ENCODE measurements at regions not wholly inside any gene's neighbourhood (a gene's known extent, or its start where the extent isn't known, plus 50 kb on each side); places are given as distances from the start of the nearest gene placed in this dataset.
"Not testable (repeated sequence)": the region's sequence is repeated elsewhere in the genome, so short reads cannot be mapped to it uniquely, and the experiment has no call there.

GRCh38 chrX:97854086-97854485, 970.4 kb downstream of the RPA4 start:
- peak in 8 of 56 donors; percentile 0 to 7 (median 1) for DNase-seq

GRCh38 chrX:97858592-97858991, 974.9 kb downstream of the RPA4 start:
- DNase-seq = no peak

GRCh38 chrX:97860226-97860625, 976.5 kb downstream of the RPA4 start:
- DNase-seq = peak in 8 of 56 donors; percentile 0 to 16 (median 10)

DNA sequence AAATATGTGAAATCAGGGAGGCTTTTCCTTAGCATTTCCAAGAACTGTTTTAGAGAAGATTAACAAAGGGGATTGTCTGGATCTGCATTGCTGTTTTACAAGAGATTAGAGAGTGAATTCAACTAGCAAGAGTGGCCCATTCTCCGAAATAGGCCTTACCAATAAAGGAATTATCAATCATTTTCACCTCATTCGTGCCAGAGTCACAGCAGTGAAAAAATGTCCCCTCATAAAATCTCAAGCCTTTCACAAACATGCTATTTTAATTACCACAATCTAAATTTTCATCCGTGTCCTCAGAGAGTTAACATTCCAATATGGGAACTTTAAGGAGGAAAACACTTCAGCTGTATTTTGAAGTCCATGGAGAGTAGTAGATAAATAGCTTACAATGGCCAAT, 979.6 kb downstream of the RPA4 start:
- DNase-seq = no peak

DNA sequence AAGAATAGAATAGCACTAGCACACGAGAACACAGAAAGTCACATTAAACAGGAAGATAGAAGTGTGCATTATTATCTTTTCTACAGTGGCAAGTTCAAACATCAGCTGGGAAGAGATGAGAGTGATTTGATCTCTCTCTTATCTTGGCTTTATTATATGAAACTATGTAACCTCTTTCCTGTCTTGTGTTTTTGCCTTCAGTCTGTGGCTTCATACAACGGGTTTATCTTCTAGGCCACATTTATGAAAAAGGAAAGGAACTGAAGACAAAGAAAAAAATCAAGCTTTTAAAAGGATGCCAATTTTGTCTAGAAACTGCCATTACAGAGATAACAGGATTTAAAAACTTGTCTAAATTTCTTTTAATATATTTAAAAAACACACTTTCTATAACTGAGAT, 983.6 kb downstream of the RPA4 start:
- DNase-seq = no peak

- no peak for DNase-seq
These were observed 993.1 kb downstream of the RPA4 start for GRCh38 chrX:97876697-97877407.

DNA sequence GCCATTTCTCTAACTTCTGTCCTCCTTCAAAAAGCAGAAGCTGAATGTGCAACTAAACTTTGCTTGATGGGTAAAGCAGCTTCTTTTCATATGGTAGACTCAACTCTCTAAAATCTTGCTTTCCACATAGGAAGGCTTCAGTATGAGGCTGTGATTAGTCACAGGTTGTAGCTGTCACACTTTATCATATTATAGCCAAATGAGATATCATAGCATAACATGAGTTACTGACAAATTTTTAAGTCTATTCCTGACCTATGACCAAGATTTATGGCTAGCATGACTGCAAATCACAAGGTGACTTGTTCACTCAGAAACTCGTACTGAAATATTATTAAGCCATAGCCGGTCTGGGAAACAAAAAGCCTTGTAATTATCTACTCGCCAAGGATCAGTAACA, 998.6 kb downstream of the RPA4 start:
- DNase-seq = no peak

DNA sequence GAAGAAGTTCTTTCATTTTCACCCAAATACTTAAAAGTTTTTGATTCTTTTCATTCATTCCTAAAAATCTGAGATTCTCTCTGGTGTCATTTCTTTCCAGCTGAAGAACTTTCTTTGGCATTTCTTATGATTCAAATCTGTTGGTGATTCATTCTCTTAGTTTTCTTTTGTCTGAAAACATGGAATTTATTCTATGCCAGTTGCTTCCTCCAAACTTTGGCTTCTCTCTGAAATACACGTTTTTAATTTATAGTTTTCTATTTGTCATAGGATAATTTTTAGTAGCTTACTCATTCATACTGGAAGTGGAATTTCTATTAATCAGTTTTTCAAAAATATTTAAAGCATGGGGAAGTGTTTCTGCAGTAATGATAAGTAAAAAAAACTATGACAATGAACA, 1012.0 kb downstream of the RPA4 start:
- no peak for DNase-seq

- DNase-seq = no peak
These were observed 1014.3 kb downstream of the RPA4 start for GRCh38 chrX:97897998-97898397.

DNA sequence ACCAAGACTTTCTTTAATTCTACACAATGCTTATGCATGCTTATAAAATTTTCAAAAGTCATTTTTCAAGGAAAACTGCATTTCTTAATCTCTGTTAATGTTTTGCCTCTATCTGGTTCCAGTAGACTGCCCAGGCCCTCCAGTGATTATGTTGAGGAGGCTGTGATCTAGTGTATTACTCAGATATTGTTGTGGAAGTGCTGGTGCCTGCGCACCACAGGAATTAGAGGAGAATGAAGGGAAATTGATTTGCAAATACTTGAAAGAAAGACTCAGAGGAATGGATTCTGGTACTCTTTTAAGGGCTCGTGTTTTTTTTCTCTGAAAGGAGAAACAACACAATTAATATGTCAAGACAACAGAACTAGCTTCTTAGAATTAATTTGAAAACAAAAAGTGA, 1015.1 kb downstream of the RPA4 start:
- no peak for DNase-seq

- no peak for DNase-seq
These were observed 1024.1 kb downstream of the RPA4 start for GRCh38 chrX:97907791-97908190.

DNA sequence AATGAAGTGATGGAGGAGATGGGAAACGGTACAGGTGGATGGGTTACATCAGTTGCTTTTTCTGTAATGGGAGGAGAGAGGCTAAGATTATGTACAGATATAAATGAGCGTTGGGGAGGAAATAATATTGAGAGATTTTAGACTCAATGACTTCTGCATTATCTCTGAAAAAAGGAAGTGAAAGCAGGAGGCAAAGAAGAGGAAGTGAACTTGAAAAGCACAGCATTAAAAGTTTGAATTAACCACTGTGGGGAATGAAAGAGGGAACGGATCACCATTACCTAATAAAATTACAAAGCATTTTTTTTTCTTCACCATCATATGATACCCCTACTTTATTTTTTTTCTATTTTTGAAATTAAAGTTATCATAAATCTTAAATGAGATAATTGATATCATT, 1025.5 kb downstream of the RPA4 start:
- DNase-seq = no peak

DNA sequence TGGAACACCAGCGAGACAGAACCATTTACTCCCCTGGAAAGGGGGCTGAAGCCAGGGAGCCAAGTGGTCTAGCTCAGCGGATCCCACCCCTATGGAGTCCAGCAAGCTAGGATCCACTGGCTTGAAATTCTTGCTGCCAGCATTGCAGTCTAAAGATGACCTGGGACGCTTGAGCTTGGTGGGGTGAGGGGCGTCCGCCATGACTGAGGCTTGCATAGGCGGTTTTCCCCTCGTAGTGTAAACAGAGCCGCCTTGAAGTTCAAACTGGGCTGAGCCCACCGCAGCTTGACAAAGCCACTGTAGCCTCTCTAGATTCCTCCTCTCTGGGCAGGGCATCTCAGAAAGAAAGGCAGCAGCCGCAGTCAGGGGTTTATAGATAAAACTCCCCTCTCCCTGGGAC, 1031.7 kb downstream of the RPA4 start:
- not testable (repeated sequence) for DNase-seq

DNA sequence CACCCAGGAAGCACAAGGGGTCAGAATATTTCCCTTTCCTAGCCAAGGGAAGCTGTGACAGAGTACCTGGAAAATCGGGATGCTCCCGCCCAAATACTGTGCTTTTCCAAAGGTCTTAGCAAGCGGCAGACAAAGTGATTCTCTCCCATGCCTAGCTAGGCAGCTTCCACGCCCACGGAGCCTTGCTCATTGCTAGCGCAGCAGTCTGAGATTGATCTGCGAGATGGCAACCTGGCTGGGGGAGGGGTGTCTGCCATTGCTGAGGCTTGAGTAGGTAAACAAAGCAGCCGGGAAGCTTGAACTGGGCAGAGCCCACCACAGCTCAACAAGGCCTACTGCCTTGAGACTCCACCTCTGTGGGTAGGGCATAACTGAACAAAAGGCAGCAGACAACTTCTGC, 1037.5 kb downstream of the RPA4 start:
- DNase-seq = not testable (repeated sequence)

- DNase-seq = peak in 2 of 56 donors; percentile 2 to 7
These were observed 1047.9 kb downstream of the RPA4 start for GRCh38 chrX:97931586-97931985.

DNA sequence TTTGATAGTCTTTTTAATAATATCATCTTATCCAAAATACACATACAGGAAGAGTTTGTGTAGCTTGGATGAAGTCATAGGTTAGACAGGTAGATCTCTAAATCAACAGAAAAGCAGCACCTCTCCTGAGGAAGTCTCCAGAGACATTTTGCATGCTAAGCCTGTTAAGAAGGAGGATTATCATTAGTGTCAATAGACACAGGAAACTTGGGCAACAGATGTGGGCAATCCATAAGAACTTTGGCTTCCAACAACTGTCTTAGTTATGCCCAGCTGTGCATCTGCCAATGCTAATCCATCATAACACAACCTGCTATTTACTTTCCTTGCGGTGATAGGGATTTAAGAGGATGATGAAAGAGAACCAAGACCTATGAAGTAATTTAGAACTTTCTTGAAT, 1052.6 kb downstream of the RPA4 start:
- DNase-seq = no peak

GRCh38 chrX:97938706-97939105, 1055.0 kb downstream of the RPA4 start:
- DNase-seq = no peak

GRCh38 chrX:97968376-97969163, 1084.9 kb downstream of the RPA4 start:
- no peak for DNase-seq

DNA sequence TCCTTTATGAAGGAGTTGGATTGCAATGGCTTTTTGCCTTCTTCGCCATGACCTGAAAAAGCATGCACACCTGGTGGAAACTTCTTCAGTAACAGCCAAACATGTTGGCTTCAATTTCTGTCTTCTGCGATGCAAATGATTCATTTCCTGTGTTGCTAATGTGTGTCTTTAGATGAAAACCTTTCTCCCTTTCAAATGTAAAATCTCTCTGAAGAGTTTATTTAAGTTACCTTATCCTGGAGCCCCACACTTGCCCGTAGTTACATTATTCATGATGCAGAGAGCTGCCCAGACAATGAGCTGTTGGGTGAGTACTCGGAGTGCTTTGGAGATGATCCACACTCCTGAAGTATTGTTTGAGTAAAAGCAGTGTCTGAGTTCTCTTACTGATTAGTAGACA, 1100.9 kb downstream of the RPA4 start:
- no peak for DNase-seq

- DNase-seq = no peak
These were observed 1101.4 kb downstream of the RPA4 start for GRCh38 chrX:97985096-97985495.

GRCh38 chrX:97987979-97988378, 1104.3 kb downstream of the RPA4 start:
- no peak for DNase-seq

- no peak for DNase-seq
These were observed 1112.1 kb downstream of the RPA4 start for GRCh38 chrX:97995834-97996233.

- no peak for DNase-seq
These were observed 1145.0 kb downstream of the RPA4 start for GRCh38 chrX:98028691-98029090.

Measured in nucleus accumbens (tissue), 56 donors.